ENCODE measurements at regions not wholly inside any gene's neighbourhood (a gene's known extent, or its start where the extent isn't known, plus 50 kb on each side); places are given as distances from the start of the nearest gene placed in this dataset.

GRCh38 chr5:120088412-120088811, 375.7 kb upstream of the PRR16 start:
- Histone ChIP-seq H3K4me3 (ENCODE audit: control extremely low read depth in 1 of 5, extremely low read depth in 1 of 5, insufficient read depth in 1 of 5, low read depth in 2 of 5, low read length in 4 of 5) (no peak overlapping the region), H4K20me1 (ENCODE audit: control insufficient read depth, insufficient read depth, low read length, poor library complexity, severe bottlenecking) (no peaks in the 10 kb centered on the region), H3K9ac (ENCODE audit: low read length) (no peak overlapping the region), H3K27ac (ENCODE audit: low read length in 2 of 2) (no peak overlapping the region), H3K27me3 (replicated peaks in 1 of 4; ENCODE audit: control extremely low read depth in 1 of 4, control insufficient read depth in 3 of 4, insufficient read depth in 4 of 4, low read length in 3 of 4) (no peaks in the 10 kb centered on the region), H3K36me3 (replicated peaks in 1 of 2; ENCODE audit: control extremely low read depth in 1 of 2, control insufficient read depth in 1 of 2, extremely low read depth in 1 of 2, insufficient read depth in 2 of 2, low read length in 1 of 2) (no peaks in the 10 kb centered on the region), H2AFZ (ENCODE audit: insufficient read depth, low read depth, low read length, poor library complexity, severe bottlenecking) (no peak overlapping the region), H3K4me2 (replicated peaks; ENCODE audit: low read depth, low read length, poor library complexity, severe bottlenecking) (no peak overlapping the region), H3K4me1 (ENCODE audit: control insufficient read depth in 2 of 2, insufficient read depth in 2 of 2, low read length in 2 of 2) (no peaks in the 10 kb centered on the region), H3K79me2 (ENCODE audit: control insufficient read depth, insufficient read depth, low read length) (no peaks in the 10 kb centered on the region), H3K9me3 (ENCODE audit: control extremely low read depth in 1 of 3, control insufficient read depth in 2 of 3, insufficient read depth in 1 of 3, low read length in 2 of 3) (no peaks in the 10 kb centered on the region)
- no peak for DNase-seq
- no peak for TF ChIP-seq EZH2 (IDR thresholded peaks at IDR 0.05; ENCODE audit: borderline replicate concordance, insufficient read depth, low read depth, low read length, poor library complexity, severe bottlenecking)
- no peak for TF ChIP-seq CTCF (IDR thresholded peaks at IDR 0.05)
- intact Hi-C loops (cut with micrococcal nuclease), result no loop called here
- Mint-ChIP-seq H3K4me3 (no peak overlapping the region), H3K27me3 (peaks cover 5% of the 10 kb centered on the region), H3K9me3 (ENCODE audit: insufficient read depth) (no peaks in the 10 kb centered on the region), H3K4me1 (peaks cover 5% of the 10 kb centered on the region), H3K27ac (no peak overlapping the region)
- ATAC-seq (ENCODE audit: low read depth), result no peak
- WGBS (ENCODE audit: insufficient coverage), result 71% methylated on average over 1 of the region's 2 CpGs
- ChIA-PET CTCF (no interaction called here), POLR2A (no interaction called here)

- H3K9me3 ChIP-seq (ENCODE audit: control extremely low read depth in 1 of 3, control insufficient read depth in 2 of 3, insufficient read depth in 1 of 3, low read length in 2 of 3), result no peaks in the 10 kb centered on the region
- H3K9ac ChIP-seq (ENCODE audit: low read length), result no peak overlapping the region
- no peak for DNase-seq
- CTCF ChIA-PET, result no interaction called here
- no peaks in the 10 kb centered on the region for H4K20me1 ChIP-seq (ENCODE audit: control insufficient read depth, insufficient read depth, low read length, poor library complexity, severe bottlenecking)
- no peaks in the 10 kb centered on the region for H3K79me2 ChIP-seq (ENCODE audit: control insufficient read depth, insufficient read depth, low read length)
- TF ChIP-seq CTCF (IDR thresholded peaks at IDR 0.05), result no peak
- no peak for TF ChIP-seq EZH2 (IDR thresholded peaks at IDR 0.05; ENCODE audit: borderline replicate concordance, insufficient read depth, low read depth, low read length, poor library complexity, severe bottlenecking)
- POLR2A ChIA-PET, result no interaction called here
- no peak overlapping the region for H3K27ac ChIP-seq (ENCODE audit: low read length in 2 of 2)
- H3K4me2 ChIP-seq (replicated peaks; ENCODE audit: low read depth, low read length, poor library complexity, severe bottlenecking), result no peak overlapping the region
- no peaks in the 10 kb centered on the region for H3K27me3 ChIP-seq (replicated peaks in 1 of 4; ENCODE audit: control extremely low read depth in 1 of 4, control insufficient read depth in 3 of 4, insufficient read depth in 4 of 4, low read length in 3 of 4)
- Mint-ChIP-seq H3K9me3 (ENCODE audit: insufficient read depth) (no peaks in the 10 kb centered on the region), H3K27me3 (peaks cover 5% of the 10 kb centered on the region), H3K4me1 (peaks cover 5% of the 10 kb centered on the region), H3K4me3 (no peak overlapping the region), H3K27ac (no peak overlapping the region)
- H3K4me1 ChIP-seq (ENCODE audit: control insufficient read depth in 2 of 2, insufficient read depth in 2 of 2, low read length in 2 of 2), result no peaks in the 10 kb centered on the region
- no peak overlapping the region for H2AFZ ChIP-seq (ENCODE audit: insufficient read depth, low read depth, low read length, poor library complexity, severe bottlenecking)
- no peak overlapping the region for H3K4me3 ChIP-seq (ENCODE audit: control extremely low read depth in 1 of 5, extremely low read depth in 1 of 5, insufficient read depth in 1 of 5, low read depth in 2 of 5, low read length in 4 of 5)
- ATAC-seq (ENCODE audit: low read depth), result no peak
- no CpG with 5 or more reads among the region's 1 CpG for WGBS (ENCODE audit: insufficient coverage)
- intact Hi-C loops (cut with micrococcal nuclease), result no loop called here
- H3K36me3 ChIP-seq (replicated peaks in 1 of 2; ENCODE audit: control extremely low read depth in 1 of 2, control insufficient read depth in 1 of 2, extremely low read depth in 1 of 2, insufficient read depth in 2 of 2, low read length in 1 of 2), result no peaks in the 10 kb centered on the region
Observed at GRCh38 chr5:120088836-120089235, 375.3 kb upstream of the PRR16 start.

Data from B cell (primary cell).